ENCODE measurements at regions not wholly inside any gene's neighbourhood (a gene's known extent, or its start where the extent isn't known, plus 50 kb on each side); places are given as distances from the start of the nearest gene placed in this dataset.

DNA sequence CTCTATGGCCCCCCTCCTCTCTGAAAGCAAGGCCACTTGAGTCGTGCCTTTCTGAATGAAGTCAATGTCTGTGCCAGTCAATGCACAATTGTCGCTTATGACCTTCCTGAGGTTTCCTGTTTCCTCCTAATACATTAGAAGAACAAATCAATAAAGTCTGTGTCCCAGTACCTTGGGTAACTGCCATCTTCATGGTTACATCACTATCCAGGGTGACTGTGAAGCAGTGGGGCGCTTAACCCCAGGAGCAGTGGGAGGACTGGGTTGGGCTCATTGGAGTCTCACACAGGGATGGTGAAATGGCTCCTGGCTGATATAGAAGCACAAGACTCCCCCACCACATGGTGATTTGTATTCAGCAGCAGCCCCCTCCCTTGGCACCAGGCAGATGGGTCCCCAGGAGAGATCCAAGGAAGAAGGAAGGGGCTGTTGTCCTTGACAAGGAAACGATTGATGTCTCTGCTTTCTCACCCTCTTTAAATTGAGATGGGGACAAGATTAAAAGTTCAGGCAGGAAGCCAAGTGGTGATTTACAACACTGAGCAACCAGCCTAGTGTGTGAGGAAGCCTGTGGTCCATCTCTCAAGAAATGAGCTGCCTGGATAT lies 261.9 kb upstream of the ZNF462 start:
- no peak for DNase-seq (ENCODE audit: low read depth)
- no peak for TF ChIP-seq POLR2A (IDR thresholded peaks at IDR 0.05; ENCODE audit: extremely low read depth, insufficient read length)
- TF ChIP-seq, protein P1, sequence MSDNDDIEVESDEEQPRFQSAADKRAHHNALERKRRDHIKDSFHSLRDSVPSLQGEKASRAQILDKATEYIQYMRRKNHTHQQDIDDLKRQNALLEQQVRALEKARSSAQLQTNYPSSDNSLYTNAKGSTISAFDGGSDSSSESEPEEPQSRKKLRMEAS (IDR thresholded peaks at IDR 0.05; ENCODE audit: low read depth, low read length): no peak
- TF ChIP-seq, protein P2, sequence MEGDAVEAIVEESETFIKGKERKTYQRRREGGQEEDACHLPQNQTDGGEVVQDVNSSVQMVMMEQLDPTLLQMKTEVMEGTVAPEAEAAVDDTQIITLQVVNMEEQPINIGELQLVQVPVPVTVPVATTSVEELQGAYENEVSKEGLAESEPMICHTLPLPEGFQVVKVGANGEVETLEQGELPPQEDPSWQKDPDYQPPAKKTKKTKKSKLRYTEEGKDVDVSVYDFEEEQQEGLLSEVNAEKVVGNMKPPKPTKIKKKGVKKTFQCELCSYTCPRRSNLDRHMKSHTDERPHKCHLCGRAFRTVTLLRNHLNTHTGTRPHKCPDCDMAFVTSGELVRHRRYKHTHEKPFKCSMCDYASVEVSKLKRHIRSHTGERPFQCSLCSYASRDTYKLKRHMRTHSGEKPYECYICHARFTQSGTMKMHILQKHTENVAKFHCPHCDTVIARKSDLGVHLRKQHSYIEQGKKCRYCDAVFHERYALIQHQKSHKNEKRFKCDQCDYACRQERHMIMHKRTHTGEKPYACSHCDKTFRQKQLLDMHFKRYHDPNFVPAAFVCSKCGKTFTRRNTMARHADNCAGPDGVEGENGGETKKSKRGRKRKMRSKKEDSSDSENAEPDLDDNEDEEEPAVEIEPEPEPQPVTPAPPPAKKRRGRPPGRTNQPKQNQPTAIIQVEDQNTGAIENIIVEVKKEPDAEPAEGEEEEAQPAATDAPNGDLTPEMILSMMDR (IDR thresholded peaks at IDR 0.05; ENCODE audit: low read depth, low read length): no peak
- no peak overlapping the region for H3K4me3 ChIP-seq (ENCODE audit: low read depth, low read length)

DNA sequence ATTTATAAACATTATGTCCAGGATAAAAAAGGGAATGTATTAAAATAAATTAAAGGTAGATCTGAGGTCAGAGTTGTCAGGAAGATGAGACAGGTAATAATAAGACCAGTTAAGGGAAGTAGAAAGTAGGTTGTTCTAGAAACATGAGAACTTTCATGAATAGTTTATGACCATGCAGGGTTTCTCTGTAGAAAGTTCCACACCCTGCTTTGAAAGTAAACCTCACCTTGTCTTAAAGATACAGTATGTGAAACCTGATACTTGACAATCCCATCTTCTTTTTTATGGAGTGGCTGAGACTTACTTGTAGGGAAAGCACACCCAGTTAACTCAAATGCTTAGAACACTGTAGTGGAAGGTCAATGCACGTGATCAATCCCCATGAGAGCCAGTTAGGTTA lies 260.6 kb upstream of the ZNF462 start:
- TF ChIP-seq MYC (IDR thresholded peaks at IDR 0.05; ENCODE audit: low read depth, low read length): no peak
- TF ChIP-seq, protein P1 (IDR thresholded peaks at IDR 0.05; ENCODE audit: low read depth, low read length): no peak
- TF ChIP-seq, protein P2 (IDR thresholded peaks at IDR 0.05; ENCODE audit: low read depth, low read length): no peak
- no peak for TF ChIP-seq POLR2A (IDR thresholded peaks at IDR 0.05; ENCODE audit: extremely low read depth, insufficient read length)
- DNase-seq (ENCODE audit: low read depth): no peak
- no peak overlapping the region for H3K4me3 ChIP-seq (ENCODE audit: low read depth, low read length)

DNA sequence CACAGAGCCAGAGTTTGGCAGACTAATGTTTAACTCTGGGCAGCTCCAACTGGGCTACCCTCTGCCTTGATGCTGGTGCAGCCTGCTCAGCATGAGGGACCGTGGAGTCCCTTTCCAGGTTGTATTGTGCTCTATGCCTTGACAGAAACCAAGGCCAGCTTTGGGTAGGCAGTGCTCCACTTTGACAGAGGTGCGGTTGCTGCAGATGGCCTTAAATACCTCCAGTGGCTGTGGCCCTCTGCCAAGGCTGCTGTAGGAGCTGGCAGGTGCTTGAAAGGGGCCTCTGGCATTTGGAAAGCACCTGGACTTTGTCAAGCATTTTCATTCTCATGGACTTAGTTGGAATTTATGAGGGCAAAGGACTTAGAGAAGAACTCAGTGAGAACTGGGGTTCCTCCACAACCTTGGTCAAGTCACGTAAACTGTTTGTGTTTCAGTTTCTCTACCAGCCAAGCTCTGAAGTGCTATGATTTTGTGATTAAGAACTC lies 249.7 kb upstream of the ZNF462 start:
- no peak for DNase-seq (ENCODE audit: low read depth)
- H3K4me3 ChIP-seq (ENCODE audit: low read depth, low read length): no peak overlapping the region
- TF ChIP-seq, protein P1 (IDR thresholded peaks at IDR 0.05; ENCODE audit: low read depth, low read length): no peak
- TF ChIP-seq MYC (IDR thresholded peaks at IDR 0.05; ENCODE audit: low read depth, low read length) (no peak), POLR2A (IDR thresholded peaks at IDR 0.05; ENCODE audit: extremely low read depth, insufficient read length) (no peak)
- TF ChIP-seq, protein P2 (IDR thresholded peaks at IDR 0.05; ENCODE audit: low read depth, low read length): no peak

DNA sequence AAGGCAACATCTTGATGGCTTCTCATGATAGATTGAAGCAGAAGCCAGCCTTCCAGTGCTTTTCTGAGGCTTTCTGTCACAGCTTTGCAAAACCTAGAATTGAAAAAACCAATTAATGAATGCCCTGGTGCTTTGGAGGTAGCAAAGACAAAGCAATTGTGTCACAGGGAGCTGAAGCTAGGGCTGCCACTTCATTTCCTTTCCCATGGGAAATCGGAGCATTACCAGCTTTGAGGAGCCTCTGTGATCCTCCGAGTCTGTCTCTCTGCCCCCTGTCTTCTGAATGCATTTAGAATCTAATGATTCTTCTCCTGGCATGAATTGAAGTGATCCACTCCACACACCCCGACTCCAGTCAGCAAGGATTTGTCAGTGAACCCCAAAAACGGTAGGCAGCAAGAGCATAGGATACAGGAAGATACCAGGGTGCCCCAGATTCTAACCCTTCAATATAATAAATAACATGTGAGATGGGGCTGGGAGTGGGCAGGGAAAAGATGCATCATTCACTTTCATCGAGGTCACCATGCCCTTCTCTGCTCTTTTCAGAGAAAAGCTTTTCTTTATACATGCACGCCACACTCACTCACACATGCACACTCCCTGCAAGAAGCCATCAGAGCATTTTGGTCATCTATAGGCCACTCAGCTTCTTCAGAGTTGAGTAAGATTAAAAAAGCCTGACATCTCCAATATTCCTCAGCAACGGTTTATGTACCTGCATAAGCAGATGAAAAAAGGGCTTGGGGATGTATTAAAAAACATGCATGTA lies 247.7 kb upstream of the ZNF462 start:
- TF ChIP-seq, protein P1 (IDR thresholded peaks at IDR 0.05; ENCODE audit: low read depth, low read length): no peak
- TF ChIP-seq POLR2A (IDR thresholded peaks at IDR 0.05; ENCODE audit: extremely low read depth, insufficient read length): no peak
- TF ChIP-seq, protein P2 (IDR thresholded peaks at IDR 0.05; ENCODE audit: low read depth, low read length): no peak
- no peak for TF ChIP-seq MYC (IDR thresholded peaks at IDR 0.05; ENCODE audit: low read depth, low read length)
- no peak for DNase-seq (ENCODE audit: low read depth)
- H3K4me3 ChIP-seq (ENCODE audit: low read depth, low read length): no peak overlapping the region

DNA sequence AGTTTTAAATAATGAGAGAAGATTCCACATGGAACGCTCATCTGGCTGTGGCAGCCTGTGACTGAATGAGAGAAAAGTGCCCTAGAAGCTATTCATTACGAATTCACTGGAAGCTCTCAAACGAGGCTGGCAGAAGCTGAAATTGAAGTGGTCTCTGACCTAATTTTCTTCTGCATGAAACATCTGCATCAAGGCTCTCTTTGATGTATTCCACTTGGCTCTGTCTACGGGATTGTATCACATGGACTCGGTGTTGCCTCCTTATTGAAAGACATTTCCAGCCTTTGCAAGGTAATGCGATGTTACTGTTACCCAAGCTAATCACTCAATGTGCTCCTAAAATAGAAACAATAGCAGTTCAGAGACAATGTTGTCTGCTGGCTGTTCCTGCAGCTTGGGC lies 246.9 kb upstream of the ZNF462 start:
- no peak overlapping the region for H3K4me3 ChIP-seq (ENCODE audit: low read depth, low read length)
- TF ChIP-seq MYC (IDR thresholded peaks at IDR 0.05; ENCODE audit: low read depth, low read length) (no peak), POLR2A (IDR thresholded peaks at IDR 0.05; ENCODE audit: extremely low read depth, insufficient read length) (no peak)
- TF ChIP-seq, protein P2 (IDR thresholded peaks at IDR 0.05; ENCODE audit: low read depth, low read length): no peak
- TF ChIP-seq, protein P1 (IDR thresholded peaks at IDR 0.05; ENCODE audit: low read depth, low read length): no peak
- DNase-seq (ENCODE audit: low read depth): no peak

Measured in NB4 (cell line).